ENCODE measurements at regions not wholly inside any gene's neighbourhood (a gene's known extent, or its start where the extent isn't known, plus 50 kb on each side); places are given as distances from the start of the nearest gene placed in this dataset.

DNA sequence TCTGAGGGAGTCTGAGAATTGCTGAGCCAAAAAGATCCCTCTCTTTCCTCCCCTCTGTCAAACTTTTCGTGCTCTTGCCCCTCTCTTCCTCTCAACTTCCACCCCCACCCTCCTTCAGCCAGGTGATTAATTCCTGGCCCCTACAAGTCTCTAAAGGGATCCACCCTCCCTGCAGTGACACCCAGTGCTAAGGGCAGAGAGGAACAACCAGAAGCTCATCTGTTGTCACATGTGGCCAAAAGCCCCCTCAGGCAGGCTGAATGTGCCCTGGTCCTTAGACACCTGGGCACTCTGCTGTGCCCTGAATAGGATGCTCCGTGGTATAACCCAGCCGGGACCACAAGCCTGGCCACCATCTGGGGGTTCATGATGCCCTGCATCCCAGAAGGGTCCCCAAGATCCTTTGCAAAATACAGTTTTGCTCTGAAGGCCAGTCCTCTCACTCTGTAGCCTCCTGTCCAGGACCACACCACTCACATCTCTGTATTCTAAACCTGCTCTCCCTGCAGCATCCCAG lies 234.4 kb downstream of the BCL11A start:
- TF ChIP-seq EZH2 (IDR thresholded peaks at IDR 0.05; ENCODE audit: insufficient read depth, poor library complexity, severe bottlenecking) (no peak), EZH2phosphoT487 (IDR thresholded peaks at IDR 0.05; ENCODE audit: insufficient read depth, low read depth) (no peak)

Data from GM23248 (cell line).